ENCODE measurements at regions not wholly inside any gene's neighbourhood (a gene's known extent, or its start where the extent isn't known, plus 50 kb on each side); places are given as distances from the start of the nearest gene placed in this dataset.

DNA sequence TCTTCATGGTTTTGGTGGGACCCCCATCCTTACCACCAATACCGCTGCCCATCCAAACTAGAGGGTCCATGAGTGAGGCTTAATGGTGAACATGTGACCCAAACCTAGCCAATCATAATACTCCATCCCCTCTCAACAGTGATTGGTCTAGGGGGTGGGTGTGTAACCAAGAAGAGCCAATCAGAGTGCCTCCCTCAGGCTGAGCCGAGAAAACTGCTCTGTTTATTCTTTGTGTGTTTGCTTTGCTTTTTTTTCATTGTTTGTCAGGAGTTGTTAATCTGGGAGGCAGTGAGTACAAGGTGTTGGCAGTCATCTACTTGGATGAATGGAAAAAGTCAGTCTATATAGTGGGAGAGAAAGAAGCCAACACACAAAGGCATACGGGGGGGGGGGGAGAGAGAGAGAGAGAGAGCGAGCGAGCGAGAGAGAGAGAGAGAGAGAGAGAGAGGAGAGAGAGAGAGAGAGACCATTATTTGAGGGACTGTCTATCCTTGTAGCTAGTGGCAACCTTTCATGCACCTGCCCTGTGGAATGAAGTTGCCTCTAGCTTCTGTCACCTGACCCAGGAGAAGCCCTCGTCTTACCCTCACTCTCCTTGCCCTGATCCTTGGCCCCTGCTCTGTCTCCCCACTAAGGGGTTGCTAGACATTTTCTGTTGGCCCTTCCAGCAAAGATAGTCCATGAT lies 441.7 kb downstream of the TYW1 start:
- TF ChIP-seq, protein P1, sequence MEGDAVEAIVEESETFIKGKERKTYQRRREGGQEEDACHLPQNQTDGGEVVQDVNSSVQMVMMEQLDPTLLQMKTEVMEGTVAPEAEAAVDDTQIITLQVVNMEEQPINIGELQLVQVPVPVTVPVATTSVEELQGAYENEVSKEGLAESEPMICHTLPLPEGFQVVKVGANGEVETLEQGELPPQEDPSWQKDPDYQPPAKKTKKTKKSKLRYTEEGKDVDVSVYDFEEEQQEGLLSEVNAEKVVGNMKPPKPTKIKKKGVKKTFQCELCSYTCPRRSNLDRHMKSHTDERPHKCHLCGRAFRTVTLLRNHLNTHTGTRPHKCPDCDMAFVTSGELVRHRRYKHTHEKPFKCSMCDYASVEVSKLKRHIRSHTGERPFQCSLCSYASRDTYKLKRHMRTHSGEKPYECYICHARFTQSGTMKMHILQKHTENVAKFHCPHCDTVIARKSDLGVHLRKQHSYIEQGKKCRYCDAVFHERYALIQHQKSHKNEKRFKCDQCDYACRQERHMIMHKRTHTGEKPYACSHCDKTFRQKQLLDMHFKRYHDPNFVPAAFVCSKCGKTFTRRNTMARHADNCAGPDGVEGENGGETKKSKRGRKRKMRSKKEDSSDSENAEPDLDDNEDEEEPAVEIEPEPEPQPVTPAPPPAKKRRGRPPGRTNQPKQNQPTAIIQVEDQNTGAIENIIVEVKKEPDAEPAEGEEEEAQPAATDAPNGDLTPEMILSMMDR (IDR thresholded peaks at IDR 0.05; ENCODE audit: borderline replicate concordance, extremely low read depth, low read length, poor library complexity, severe bottlenecking) = no peak
- TF ChIP-seq EZH2 (IDR thresholded peaks at IDR 0.05; ENCODE audit: borderline replicate concordance, low read depth, low read length, severe bottlenecking) = no peak

Data from DND-41 (cell line).